GM18519 (cell line): ENCODE measurements at regions not wholly inside any gene's neighbourhood (a gene's known extent, or its start where the extent isn't known, plus 50 kb on each side); places are given as distances from the start of the nearest gene placed in this dataset.

ENCODE experiments used
- ATAC-seq: cut with Tn5 transposase; IDR thresholded peaks from one replicate; pipeline ENCODE4 v1.9.1; 2021; ENCODE audit warnings: mild to moderate bottlenecking, moderate library complexity; ENCODE audit not compliant: unreplicated experiment, low FRiP score

DNA sequence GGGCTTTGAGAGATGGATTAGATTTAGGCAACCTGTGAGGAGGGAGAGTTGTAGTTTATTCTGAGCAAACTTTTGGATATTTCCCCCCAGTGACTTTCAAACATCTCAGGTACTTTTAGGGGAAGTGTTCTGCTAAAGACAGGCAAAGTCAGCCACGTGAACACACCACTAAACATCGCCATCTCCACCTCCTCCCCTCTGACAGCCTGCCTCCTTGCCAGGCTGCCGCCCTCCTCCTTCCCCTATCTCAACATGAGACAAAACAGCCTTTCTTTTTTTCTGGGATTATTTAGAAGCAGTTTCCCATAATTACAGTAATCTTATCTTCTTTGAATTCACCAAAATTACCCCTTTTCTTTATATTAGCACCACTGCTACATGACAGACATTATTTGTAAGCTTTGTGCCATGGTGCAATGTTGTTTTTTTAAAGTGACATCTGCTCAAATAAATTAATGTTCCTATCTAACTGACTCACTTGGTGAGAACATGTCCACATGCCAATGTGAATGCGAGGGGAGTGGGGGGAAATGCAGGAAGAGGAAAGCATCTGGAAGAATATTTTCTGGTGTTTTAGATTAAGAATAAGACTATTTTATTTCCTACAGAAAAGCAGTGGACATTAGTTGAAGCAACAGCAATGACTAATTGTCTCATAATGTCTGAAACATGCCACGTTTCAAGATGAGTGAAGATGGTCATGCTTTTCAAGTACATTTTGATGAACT is 147.8 kb upstream of the ATP1B1 start:
- no peak for ATAC-seq

DNA sequence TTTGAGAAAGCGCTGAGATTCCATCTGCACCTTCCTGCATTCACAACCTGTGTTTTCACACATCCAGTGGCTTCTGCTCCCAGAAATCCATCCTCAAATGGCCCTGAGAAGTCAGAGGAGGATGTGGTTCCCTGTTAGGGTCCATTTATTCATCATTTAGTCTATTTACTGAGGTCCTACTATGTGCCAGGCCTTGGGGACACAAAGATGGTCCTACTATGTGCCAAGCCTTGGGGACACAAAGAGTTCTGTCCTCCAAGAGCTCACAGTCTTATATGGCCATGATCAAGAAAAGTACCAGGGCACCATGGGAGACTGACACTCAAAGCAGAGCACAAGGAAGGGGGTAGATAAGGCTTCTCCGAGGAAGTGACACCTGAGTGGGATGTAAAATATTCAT is 147.1 kb upstream of the ATP1B1 start:
- ATAC-seq: no peak

DNA sequence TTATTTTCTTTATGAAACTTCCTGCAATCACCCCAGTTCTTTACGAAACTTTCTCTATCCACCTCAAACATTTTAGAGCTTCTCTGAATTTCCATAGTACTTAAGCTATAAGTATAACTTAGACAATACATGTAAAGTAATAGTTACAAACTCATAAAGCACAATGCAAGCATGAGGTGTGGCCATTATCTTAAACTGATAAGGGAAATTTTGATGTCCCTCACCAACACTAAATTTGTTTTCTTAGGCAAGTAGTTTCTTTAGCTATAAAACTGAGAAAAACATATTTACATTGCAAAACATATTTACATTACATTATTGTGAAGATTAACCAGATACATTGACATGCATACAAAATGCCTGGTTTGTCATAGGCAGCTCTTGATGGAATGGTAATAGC is 146.4 kb upstream of the ATP1B1 start:
- ATAC-seq: no peak

DNA sequence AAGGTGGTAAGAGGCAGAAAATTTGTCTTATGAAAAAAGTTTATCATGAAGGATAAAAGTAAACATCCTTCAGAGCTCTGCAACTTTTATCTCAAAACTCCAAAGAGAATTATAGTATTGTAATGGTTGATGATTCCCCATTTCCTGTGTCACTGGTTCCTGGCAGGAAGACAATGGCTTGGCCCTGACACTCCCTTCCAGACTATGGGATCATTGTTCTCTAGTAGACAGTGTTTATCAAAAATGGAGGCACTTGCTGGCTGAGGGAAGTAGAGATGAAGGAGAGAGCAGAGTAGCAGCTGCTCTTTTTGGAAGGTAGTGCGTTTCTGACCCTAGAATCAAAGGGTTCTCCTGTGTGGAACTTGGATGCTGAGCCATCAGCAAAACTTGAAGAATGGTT is 145.9 kb upstream of the ATP1B1 start:
- ATAC-seq: no peak

DNA sequence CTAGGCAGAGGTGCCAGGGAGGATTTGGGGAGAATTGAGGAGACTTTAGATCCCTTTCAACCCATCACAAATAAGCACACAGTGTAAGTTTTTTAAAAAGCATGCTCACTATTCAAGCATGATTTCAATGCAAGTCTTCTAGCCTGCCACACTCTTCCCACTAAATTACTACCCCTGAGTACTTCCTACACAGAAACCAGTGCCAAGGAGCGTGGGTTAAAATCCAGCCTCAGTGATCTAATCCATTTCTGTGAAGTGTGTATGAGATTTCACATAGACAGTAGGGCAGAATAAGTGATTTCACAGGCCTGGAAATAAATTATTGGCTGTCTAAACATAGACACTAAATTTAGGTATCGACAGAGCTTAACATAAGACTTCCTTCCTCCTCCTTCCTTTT is 142.9 kb upstream of the ATP1B1 start:
- no peak for ATAC-seq

DNA sequence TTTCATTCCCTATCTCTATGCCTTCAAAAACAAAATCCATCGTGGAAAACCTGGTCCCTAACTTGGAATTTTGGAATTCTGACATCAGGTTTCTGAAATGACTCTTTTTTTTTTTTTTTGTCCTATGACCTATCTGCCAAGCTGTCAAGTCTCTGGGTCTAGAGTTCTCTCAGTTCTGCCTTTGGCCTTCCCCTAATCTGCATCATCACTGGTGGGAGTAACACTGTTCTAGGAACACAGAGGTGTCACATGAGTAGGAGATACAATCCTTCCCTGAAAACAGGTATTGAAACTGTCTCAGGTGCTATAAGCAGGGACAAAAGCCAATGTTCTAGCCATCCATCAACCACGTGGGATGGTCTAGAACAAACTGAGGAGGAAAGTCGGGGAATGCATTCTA is 142.0 kb upstream of the ATP1B1 start:
- no peak for ATAC-seq

DNA sequence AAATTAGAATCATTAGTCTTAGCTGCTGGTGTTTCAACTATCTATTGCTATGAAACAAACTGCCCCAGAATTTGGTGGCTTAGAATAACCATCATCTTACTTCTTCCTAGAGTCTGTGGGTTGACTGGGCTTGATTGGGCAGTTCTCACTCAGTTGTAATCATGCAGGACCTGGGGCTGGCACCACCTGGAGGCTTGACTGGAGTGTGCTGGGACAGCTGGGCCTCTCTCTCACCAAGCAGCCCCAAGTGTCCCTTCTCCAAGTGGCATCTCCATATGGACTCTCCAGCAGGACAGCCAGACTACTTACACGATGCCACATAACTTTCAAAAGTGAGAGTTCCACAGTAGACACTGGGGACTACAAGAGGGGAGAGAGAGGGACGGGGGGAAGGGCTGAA is 140.3 kb upstream of the ATP1B1 start:
- ATAC-seq: no peak

DNA sequence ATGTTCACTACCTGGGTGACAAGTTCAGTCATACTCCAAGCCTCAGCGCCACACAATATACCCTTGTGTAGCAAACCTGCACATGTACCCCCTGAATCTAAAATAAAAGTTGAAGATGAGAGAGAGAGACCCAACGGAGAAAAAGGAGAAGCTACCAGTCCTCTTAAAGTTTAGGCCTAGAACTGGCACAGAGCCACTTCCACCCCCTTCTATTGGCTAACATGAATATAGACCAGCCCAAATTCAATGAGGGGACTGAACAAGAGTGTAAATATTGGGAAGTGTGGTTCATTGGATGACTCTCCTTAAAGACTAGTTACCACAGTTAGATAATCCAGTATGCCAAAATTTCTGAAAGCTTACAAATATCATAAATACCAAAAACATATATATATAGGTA is 139.9 kb upstream of the ATP1B1 start:
- ATAC-seq: no peak

DNA sequence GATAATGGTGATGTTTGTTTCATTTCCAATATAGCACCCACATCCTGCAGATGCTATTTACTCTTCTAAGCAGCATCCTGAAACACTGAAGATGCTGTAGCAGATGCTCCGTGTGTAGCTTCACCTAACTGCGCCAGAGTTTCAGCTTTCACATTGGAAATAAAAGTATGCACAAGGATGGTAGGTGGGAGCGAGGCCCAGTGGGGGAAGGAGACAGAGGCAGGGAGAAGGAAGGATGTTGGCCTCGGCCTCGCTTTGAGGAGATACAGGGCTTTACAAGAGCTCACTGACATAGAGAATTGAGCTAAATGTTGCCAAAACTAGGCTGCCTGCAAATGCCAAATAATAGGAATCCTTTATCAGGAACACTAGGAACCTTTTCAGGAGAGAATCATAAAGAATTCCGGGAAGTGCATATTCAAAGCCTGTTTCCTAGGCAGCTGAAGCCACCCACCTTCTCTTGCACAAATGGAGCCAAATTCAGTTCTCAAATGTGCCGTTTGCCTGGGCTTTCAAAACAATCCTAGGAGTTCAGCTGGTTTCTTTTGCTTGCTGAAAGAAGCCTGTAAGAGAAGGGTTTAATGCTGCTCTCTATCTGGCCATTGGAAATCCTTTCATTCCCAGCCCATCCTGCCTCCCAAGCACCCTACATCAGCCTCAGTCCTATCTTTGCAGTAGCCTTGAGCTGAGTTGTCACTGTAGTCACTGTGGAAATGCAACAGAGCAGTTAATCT is 135.4 kb upstream of the ATP1B1 start:
- no peak for ATAC-seq

DNA sequence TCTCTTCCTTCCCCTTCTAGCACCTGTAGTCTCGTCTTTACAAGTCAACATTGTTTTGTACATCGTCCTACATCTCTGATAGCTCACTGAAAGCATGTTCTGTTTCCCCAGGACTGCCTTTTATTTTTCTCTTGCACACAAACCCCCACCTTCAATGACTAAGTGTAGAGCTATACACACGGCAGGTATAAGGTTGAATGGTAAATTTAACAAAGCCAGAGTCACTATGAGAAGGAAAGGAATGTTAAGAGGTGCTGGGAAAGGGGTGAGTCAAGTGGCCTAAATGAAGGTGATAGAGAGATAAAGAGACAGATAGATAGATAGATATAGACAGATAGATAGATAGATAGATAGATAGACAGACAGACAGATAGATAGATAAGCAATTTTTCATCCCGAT is 134.3 kb upstream of the ATP1B1 start:
- no peak for ATAC-seq

DNA sequence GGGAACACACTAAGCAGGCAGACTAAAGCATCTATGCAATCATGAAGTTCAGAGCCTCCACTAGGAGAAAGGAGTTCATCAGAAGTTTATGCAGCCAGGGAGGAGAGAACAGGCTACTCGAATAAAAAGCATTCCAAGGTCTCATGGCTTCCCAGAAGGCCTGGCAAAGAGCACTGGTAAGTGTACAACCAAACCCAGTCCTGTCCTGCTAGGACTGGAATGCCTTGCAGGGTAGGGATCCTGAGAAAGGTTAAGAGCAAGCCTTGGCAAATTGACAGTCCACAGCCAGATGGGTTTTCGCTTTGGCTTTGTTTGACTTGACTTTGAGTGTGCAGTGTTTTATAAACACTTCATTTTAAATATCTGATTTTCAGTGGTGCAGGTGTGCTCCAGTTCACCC is 133.6 kb upstream of the ATP1B1 start:
- ATAC-seq: no peak

DNA sequence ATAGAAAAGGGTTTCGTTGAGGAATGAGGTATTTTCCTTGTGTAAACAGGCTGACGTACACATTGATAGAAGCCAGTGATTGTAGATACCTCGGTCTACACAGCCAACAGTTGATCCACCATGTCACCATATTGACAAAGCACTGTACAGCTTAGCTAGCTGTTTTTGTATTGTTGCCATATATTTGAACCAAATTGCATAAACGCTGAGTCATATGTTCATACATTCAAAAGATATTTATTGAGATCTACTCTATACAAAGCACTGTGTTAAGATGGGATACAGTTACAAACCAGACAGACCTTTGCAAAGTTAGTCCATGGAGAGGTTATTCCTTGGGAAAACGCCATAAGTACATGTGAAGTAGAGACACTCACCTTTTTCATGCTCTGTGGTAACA is 132.4 kb upstream of the ATP1B1 start:
- ATAC-seq: no peak

DNA sequence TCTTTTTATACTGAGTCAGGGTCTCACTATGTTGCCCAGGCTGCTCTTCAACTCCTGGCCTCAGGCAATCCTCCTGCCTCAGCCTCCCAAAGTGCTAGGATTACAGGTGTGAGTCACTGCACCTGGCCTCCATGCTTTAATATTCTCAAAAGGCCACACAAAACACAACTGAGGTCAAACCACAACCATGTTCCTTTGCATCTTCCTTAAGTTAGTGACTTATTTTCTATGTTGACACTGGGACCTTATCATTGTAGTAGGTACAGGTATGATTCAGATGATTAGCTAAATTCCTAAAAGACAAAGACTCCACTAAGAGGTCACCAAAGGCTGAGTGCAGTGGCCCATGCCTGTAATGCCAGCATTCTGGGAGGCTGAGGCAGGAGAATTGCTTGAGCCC is 131.9 kb upstream of the ATP1B1 start:
- ATAC-seq: no peak

DNA sequence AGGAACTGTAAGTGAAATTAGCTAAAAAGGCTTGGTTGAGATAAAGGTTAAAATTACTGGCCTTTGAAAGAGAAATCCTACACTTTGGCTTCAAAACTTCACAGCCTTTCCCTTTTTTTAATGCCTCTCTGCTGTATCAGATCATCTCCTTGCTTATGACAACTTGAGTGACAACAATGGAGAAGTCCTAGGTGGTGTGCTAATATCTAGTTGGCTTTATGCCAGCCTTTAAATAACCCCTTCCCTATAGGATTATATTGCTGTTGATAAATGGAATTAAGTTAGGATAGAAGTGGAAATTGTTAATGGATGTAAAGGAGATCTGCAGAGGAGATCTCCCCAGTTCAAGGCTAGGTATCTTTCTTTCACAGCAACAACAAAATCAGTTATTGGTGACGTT is 130.2 kb upstream of the ATP1B1 start:
- ATAC-seq: no peak

DNA sequence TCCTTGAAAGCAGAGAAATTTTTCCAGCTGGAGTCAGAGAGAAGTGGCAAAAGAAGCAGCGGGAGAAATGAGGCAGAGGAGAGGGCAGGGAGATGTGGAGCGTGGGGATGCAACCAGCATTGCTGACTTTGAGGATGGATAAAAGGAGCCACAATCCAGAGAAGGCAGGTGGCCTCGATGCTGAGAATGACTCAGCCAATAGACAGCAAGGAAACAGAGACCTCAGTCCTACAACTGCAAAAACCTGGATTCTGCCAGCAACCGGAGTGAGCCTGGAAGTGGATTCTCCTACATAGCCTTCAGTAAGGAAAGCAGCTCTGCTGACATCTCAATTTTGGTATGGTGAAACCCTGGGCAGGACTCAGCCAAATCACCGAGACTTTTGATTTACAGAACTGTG is 128.9 kb upstream of the ATP1B1 start:
- ATAC-seq: no peak

DNA sequence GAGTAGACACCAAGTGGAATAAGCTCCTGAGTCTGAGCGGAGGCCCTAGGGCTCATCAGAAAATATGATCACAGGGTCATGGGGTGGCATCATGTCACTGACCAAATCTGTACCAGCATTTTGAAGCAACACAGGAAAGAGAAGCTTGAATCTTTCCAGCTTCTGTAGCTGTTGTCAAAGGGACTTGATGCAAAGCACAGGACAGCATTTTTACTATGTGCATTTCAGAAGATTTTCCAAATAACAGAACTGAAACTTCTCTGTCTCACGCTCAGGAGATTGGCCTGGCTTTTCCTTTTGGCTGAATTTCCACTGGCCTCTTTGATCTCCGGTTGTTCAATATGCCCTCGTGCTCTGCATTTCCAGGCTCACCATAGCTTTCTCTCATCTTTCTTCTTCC is 127.2 kb upstream of the ATP1B1 start:
- ATAC-seq: no peak

DNA sequence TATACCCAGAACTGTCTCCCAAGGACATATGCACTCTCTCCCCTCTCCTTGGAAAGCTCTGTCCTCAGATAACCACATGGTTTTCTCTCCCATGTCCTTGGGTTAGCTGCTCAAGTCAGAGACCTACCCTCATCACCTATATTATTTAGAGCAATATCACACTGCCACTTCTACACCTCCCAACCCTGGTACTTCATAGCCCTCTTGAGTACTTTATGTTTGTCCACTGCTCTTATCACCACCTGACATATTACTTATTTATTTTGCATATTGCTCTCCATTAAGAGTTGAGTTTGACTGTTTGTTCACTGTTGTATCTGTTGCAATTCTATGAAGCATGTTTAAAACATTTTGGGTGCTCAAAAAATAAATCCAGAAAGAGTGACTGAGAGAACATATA is 126.3 kb upstream of the ATP1B1 start:
- no peak for ATAC-seq

DNA sequence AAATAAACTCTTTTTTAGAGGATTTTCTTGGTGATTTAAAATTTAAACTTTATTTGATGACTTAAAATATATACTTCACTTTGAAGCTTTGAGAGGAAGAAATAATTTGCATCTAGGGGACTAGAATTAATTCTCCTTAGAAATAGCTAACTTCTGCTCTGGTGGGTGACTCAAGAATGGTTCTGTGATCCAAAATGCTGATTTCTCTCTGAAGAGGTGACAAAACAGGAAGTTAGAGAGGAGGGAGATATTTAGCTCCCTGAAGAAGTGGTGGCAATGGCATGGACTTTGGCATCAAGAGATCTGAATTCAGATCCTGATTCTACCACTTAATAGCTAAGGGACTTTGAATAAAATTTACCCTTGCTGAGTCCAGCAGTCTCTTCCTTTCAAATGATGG is 125.8 kb upstream of the ATP1B1 start:
- ATAC-seq: no peak

DNA sequence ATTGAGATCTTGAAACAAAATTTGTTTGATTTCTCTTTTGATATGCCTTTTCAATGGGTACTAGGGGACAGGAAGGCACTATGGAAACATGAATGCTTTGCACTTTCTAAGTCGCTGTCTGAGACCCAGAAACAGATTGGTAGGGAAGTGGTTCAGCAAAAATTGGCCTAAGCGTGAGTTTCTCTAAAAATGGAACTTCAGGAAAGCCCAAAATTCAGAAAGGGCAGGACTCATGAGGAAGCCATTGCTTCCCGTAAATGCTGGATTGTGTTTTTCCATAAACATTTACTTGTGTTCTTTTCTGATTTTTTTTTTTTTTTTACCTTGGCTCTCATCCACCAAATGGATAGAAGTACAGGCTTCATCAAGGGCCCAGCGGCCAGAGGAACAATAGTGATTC is 123.7 kb upstream of the ATP1B1 start:
- no peak for ATAC-seq

DNA sequence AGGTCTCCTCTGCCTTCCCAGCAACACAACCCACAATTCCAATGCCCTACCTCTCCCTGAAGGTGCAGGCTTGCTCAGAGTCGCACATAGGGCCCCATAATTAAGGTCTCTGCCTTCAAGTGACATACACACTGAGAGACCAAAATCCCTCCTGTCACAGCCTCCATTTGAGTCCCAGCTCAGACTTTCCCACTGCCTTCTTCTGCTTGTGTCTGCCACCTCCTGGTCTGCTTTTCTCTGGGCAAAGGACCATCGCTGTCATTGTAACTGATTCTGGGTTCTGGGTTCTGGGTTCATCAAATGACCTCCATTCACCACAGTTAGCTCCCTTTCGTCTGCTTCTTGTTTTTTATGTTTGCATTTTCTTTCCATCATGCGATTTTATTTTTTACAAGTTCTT is 119.2 kb upstream of the ATP1B1 start:
- ATAC-seq: no peak

DNA sequence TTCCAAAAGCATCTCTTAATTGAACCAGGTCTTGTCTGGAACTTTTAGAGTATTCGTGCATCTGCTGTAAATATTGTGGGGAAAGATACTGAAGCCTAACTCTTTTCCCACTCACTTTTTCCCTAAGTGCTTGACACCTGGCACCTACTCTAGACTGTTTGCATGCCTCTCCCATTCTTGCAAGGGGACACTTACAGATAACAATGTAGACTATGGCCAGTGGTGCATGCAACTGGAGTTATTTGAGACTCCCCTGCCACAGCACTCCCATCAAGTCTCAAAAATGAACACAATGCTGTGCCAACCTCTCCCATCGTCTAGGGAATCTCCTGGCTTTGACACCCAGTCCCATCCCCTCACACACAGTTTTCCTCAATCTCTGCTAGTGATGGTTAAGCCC is 118.6 kb upstream of the ATP1B1 start:
- ATAC-seq: no peak

DNA sequence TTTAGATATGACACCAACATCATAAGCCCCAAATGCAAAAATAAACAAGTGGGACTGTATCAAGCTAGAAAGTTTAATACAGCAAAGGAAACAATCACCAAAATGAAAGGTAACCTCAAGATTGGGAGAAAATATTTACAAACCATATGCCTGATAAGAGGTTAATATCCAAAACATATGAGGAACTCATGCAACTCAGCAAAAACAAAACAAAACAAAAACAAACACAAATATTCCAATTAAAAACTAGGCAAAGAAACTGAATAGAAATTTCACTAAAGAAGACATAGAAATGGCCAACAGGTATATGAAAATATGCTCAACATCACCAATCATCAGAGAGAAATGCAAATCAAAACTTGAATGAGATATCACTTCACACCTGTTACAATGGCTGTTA is 116.5 kb upstream of the ATP1B1 start:
- ATAC-seq: no peak
